GM21737 (cell line): ENCODE measurements at regions not wholly inside any gene's neighbourhood (a gene's known extent, or its start where the extent isn't known, plus 50 kb on each side); places are given as distances from the start of the nearest gene placed in this dataset.
"Not testable (repeated sequence)": the region's sequence is repeated elsewhere in the genome, so short reads cannot be mapped to it uniquely, and the experiment has no call there.

Experiments used
- ATAC-seq: cut with Tn5 transposase; IDR thresholded peaks from one replicate; pipeline ENCODE4 v1.9.1; 2021; ENCODE audit warnings: mild to moderate bottlenecking, moderate library complexity; ENCODE audit not compliant: unreplicated experiment

DNA sequence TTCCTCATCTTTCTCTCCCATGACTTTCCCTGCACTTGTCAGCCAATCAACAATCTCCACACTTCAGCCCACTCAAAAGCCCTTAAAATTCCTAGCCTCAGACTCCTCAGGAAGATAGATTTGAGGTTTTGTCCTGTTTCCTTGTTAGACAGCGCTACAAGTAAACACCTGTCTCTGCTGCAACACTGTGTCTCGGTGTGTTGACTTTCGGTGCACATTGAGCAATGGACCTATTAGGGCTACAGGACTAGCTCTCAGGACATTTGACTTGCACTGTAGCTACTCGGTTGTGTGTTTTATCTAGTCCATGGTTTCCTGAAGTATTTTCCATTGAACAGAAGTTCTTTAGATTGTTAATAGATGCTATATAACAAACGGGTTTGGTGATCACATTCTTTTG lies 140.9 kb upstream of the XPO1 start:
- no peak for ATAC-seq

DNA sequence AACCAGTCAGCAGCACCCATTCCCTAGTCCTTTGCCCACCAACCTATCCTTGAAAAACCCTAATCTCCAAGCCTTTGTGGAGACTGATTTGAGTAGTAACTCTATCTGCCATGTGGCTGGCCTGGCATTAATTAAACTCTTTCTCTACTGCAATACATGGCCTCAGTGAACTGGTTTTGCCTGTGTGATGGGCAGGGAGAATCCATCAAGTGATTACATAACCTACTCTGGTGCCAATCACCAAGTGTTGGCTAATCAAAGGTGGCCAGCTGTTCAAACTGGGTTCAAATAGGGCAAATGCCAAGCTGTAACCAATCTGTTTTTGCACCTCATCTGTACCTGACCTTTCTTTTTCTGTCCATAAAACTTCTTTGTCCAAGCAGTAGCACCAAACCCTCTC lies 139.8 kb upstream of the XPO1 start:
- no peak for ATAC-seq

DNA sequence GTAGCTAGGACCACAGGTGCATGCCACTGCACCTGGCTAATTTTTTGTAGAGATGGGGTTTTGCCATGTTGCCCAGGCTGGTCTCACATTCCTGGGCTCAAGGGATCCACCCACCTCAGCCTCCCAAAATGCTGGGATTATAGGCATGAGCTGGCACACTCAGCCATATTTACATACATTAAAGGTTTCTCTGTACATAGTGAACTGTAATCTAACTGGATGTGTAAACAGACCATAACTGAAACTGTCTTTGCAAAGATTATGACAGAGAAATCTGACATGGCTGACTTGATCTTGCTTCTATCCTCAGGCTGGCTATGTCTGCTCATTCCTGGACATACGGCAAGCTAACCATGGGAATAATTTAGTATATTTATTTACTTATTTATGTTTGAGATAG lies 139.2 kb upstream of the XPO1 start:
- ATAC-seq, result no peak

DNA sequence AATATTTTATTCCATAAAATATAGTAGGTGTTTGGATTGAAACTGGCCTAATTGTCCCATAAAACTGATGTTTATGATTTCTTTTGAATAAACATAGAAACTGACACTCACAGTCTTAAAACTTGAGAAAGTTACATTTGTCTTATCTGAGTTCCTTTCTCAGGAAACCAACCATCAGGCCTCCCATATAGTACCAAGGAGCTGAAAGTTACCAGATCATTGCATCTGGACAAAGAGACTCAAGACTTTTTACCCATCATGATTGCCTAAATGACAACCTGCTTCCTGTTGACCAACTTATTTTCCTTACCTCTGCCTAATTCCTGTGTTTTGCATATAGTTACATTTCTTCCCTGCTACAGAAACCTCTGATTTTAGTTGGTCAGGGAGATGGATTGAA lies 137.0 kb upstream of the XPO1 start:
- no peak for ATAC-seq

DNA sequence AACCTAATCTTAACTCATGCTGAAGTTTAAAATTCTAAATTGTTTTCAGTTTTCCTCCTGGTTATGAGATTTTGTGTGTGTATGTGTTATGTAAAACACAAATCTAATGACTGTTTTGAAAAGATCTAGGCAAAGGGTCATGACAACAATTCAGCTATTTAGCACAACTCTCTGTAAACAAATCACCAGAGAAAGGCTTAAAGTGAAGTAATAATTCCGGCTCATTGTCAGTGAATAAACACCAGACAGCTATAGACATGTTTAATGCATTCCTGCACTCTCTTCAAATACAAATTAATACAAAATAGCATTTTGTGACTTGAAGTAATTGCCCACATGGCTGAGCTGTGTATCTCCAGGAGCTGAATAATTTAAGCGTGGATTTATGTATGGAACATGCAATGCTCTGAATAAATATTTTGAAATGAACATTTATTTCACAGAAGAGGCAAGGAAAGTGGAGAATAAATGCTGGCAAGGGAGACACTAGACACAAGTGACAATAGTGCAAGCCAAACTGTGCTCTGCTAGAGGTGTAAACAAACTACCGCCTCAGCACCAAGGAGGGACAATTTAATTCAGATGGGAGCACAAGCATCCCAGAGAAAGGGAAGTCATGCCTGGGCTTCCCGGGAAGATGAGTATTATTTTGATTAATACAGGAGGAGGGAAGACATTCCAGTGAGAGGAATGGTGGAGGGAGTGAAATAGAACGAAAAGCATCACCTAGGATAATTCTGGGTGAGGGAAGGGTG lies 133.6 kb upstream of the XPO1 start:
- ATAC-seq, result no peak

DNA sequence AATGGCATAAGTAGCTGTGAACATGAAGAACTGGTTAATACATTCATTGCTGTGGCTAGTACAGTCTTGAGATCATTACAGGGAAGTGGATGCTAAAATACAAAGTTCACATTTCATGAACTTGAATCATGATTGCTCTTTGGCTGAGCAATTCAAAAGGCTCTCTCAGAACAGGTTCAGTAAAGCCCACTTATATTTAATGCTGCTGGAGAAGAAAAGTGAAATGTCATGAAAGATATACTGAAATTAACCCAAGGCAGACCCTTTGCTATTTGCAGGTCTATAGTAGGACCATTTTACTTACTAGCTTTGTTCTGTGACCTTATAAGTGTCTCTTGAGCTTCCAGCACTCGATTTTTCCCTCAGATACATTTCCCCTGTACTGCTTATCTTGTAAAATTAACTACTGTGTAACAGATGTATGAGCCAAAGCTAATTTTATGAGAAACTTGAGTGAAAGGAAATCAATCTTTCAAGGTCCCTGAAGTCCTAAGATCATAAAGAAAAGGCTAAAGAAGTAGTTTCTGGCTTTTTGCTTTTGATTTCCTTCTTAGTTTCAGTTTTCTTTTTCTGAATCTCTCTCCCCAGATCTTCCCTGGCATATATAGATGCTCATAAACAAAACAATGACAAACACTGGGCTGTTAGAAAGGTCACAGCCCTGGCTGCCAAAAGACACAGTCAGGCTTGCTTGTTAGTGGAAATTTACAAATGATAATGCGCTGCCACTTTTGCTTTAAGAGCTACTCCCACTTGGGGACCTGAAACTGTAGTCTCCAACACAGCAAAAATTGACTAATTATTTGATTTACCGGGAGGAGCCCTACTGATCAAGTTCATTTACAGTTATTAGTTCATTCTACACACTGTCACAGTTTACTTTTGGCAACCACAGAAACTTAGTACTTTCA lies 132.7 kb upstream of the XPO1 start:
- ATAC-seq, result peak; percentile 89

DNA sequence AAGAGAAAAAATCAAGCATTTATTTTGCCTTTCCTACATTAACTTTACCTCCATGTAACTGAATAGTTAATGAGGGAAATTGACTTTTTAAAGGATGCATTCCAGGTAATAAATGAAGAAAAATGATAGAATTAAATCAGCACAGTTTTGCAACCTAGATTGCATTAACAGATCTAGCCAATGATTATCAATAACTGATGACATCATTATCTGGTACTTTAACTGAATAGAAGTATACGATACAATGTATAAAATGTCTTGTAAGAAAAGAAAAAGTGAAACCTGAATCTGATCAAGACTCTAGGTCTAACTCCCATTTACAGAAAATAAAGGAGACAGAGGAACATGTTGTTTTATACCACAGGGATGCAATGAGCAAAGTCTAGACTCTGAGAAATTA lies 126.0 kb upstream of the XPO1 start:
- no peak for ATAC-seq

DNA sequence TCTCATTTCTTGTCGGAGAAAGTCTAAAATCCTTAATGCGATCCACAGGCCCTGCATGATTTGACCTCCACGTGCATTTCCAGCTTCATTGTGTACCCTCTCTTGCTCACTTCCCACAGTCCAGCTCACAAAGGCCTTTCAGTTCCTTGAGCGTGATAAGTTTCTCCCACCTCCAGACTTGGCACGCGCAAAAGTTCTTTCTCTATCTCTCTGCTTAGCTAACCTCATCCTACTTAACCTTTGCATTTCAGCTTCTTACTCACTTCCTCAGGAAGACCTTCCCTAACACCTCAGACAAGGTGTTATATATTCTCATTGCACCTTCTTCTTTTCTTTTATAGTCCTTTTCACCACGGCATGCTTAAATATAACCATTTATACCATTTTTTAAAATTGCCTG lies 124.8 kb upstream of the XPO1 start:
- ATAC-seq, result no peak

DNA sequence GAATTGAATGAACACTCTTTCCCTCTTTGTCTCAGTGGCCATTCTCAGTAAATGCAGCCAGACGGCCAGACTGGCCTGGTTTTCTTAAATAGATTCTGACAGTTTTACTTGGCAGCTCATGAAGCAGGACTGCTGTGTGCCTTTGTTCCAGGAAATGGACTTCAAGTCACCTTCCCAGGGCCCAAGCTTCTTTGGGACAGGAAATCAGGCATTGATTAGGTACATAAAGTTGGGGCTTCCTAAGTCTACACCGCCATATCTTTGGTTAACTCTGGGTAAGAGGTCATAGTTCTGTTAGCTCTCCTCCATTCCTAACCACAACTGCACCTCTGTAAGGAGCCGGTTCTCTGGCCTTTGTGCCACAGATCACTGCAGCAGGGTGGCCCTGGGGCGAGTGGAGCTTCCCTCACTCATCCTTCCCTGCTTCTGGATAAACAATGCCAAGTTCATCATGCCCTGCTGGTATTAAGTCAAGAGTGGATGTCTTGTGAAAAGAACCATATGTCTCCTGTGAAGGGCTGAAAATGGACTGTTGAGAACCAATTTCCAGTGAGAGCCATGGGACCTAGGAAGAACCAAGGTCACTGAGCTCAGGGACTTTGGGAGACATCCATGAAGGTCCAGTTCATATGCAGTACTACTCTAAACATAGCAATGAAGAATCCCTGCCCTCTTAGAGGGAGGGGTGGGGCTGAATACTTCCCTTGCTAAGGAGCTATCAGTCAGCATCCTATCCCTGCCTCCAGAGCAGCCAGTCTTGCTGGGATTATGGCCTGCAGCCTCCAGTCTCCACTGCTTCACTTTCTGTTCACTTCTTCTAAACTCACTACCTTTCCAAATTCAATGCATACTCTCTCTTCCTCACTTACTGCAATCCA lies 122.6 kb upstream of the XPO1 start:
- no peak for ATAC-seq

DNA sequence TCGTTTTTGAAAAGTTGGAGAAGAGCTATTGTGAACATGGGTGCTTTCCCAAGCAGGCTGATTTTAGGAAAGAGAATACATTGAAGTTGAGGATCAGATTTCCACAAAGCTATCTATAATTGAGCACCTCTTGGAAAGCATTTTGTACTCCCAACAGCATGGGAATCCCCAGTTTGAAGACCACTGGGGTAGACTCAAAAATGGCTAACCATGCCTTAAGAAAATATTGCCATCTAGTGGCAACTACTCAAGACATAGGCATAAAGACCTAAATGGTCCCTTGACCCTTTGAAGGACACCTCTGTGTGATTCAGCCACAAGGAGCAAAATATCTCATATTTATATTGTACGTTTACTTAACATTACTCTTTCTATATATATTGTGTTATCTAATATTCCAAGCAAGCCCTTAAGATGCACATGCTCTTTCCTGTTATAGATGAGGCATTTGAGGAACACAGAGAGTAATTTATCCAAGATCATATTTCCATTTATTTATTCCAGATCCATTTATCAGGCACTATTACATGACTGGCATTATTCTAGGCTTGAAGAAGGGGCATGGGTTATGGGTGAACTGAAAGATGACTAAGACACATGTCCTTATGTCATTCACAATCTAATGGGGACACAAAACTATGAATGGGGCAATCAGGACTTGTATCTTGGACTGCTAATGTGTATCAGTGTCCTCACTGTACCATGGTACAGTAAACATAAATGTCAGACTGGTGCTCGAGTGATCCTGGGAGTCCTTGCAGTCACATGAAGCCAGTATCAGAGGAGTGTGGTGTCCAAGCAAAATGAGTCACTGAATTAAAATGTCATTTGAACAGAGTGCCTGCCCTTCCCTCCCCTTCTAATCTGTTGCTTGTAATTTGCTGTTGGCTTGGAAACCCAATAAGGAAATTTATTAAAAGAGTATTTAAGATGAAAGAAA lies 121.0 kb upstream of the XPO1 start:
- no peak for ATAC-seq

DNA sequence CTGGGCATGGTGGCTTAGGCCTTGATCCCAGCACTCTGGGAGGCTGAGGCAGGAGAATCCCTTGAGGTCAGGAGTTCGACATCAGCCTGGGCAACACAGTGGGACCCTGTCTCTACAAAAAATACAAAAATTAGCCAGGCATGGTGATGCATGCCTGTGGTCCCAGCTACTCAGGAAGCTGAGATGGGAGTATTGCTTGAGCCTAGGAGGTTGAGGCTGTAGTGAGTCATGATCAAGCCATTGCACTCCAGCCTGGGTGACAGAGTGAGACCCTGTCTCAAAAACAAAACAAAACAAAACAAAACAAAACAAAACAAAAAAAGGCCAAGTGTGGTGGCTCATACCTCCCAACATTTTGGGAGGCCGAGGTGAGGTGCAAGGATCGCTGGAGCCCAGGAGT lies 111.8 kb upstream of the XPO1 start:
- not testable (repeated sequence) for ATAC-seq

DNA sequence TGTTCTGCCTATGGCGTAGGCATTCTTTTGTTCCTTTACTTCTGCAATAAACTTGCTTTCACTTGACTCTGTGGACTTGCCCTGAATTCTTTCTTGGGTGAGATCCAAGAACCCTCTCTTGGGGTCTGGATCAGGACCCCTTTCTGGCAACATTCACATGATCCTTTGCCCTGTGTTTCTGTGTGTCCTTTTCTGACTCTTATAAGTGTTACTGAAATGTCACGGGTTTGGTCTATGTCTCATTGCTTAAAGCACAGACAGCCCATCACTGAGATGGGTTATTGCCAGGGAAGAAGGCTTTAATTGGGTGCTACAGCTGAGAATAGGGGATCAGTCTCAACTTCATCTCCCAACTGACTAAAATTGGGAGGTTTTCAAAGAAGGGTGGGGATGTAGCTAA lies 110.9 kb upstream of the XPO1 start:
- no peak for ATAC-seq

DNA sequence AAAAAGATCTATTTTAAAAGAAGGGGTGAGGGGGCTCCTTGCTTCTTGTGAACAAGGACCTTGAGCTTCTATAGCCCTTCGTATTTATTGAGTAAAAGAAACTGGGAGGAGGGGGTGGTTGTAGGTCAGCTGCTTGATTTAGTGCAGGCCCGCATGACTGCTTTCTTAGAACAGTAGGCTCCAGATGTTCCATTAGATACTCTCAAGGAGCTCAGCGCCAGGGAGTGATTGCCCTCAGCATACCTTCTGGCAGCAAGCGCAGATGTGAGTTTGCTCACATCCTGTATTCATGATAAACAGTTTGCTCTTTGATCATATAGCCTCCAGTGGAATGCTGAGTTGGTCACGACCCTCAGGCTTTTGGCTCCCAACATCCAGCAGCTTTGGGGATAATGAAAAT lies 108.9 kb upstream of the XPO1 start:
- ATAC-seq, result no peak

DNA sequence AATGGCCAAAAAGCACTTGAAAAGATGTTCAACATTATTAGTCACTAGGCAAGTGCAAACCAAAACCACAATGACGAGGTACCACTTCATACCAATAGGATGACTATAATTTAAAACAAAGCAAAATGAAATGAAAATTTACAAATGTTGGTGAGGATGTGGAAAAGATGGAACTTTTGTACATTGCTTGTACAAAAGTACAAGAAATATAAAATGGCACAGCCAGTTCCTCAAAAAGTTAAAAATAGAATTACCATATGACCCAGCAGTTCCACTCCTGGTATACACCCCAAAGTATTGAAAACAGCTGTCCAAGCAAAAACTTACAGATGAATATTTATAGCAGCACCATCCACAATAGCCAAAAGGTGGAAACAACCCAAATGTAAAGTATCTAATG lies 107.8 kb upstream of the XPO1 start:
- ATAC-seq, result no peak

DNA sequence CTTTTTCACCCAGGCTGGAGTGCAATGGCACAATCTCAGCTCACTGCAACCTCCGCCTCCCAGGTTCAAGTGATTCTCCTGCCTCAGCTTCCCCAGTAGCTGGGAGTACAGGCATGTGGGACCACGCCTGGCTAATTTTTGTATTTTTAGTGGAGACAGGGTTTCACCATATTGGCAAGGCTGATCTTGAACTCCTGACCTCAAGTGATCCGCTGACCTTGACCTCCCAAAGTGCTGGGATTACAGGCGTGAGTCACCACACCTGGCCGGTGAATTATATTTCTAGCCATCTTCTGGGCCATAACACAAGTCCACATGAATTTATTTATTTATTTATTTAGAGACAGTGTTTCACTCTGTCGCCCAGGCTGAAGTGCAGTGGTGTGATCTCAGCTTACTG lies 105.0 kb upstream of the XPO1 start:
- ATAC-seq, result not testable (repeated sequence)

DNA sequence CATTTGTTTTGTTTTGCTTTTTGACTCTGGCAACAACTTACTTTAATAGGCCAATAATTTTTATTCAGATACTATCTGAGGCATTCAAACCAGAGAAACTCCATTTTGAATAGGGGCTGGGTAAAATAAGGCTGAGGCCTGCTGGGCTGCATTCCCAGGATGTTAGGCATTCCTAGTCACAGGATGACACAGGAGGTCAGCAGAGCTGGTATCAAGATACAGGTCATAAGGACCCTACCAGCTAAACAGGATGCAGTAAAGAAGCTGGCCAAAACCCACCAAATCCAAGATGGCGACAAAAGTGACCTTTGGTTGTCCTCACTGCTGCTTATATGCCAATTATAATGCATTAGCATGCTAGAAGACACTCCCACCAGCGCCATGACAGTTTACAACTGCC lies 102.2 kb upstream of the XPO1 start:
- no peak for ATAC-seq

DNA sequence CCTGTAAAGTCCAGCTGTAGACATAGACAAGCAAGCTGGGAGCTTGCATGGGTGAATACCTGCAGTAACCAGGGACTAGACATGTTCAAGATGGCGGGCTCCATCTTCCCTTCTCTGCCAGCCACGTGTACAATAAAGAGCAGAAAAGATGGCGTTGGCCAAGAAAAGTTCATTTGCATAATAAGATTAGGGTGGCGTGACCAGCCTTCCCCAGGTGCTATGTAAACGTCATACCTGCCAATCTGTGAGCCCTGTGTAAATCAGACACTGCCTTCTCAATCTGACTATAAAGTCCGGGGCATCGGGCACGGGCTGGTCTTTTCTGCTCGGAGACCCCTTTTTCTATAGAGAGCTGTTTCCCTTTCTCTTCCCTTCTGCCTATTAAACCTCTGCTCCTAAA lies 101.6 kb upstream of the XPO1 start:
- ATAC-seq, result no peak

DNA sequence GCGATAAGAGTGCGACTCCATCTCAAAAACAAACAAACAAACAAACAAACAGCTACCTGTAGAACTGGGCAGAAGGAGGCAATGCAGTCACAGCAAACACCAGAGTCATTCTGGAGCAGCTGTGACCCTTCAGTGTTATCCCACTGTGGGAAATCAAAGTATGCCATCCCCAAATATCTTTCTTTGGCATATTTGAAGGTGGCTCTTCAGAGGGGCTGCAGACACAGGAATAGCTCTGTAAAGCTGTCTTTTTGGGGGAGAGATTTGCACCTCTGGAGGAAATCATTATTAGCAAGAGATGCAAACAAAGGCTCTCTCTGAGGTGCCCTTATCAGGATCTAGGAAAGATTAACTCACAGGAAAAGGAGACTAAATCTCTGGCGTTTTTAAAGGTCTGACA lies 98.5 kb upstream of the XPO1 start:
- ATAC-seq, result no peak

DNA sequence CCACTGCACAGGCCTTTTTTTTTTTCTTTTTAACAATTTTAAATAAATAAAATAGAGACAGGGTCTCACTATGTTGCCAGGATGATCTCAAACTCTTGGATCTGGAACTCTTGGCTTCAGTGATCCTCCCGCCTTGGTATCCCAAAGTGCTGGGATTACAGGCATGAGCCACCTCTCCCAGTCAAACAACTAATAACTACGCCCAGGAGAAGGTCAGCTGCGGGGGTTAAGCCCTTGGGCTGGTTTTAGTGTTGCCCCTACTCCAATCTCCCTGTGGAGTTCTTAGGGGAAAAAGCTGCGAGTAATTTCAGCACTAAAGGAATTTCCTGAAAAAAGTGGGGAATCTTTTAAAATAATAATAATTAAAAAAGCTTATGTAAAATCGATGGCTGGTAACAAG lies 96.4 kb upstream of the XPO1 start:
- no peak for ATAC-seq

DNA sequence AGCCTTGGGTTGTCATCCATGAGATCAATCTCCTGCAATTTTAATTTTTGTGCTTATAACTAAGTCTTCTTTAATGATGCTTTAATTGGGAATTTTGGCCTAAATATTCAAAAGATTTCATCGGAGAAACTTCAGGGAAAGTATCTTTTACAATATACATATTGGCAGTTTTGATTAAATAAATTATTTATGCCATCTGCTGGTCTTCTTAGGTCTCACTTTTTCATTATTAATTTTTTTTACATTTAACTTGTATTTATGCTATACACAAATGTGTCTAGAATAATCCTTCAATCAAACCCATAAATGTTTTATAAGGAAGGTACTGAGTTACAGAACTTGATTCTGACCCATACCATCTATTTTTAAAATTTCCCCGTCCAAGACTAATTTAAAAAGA lies 95.1 kb upstream of the XPO1 start:
- ATAC-seq, result no peak
